GM23338 (cell line): ENCODE measurements at regions not wholly inside any gene's neighbourhood (a gene's known extent, or its start where the extent isn't known, plus 50 kb on each side); places are given as distances from the start of the nearest gene placed in this dataset.
A peak's percentile ranks its signal among the peaks of the same experiment; 100 is the strongest.

ENCODE experiments used
- ATAC-seq: fragments of 200-7000 bp; cut with Tn5 transposase; 3 replicates; pipeline ENCODE4 v1.9.1; 2020
- DNase-seq: peaks from one replicate; pipeline ENCODE4 v3.0.0-alpha.2; 2015; ENCODE audit warnings: low spot score
- H2AFZ ChIP-seq: fragments of 200-600 bp; sonication (generic); 2 replicates; pipeline ENCODE4 v1.8.0; 2016; ENCODE audit warnings: antibody characterized with exemption, mild to moderate bottlenecking, moderate library complexity
- H3F3A ChIP-seq: fragments of 200-600 bp; sonication (generic); replicated peaks from 2 replicates; pipeline ENCODE4 v1.8.0; 2017; ENCODE audit warnings: antibody characterized with exemption, mixed run types, low read depth
- H3K27ac ChIP-seq: fragments of 200-600 bp; sonication (generic); 2 replicates; pipeline ENCODE4 v1.6.1; 2016; ENCODE audit warnings: low read depth
- H3K27me3 ChIP-seq: fragments of 200-600 bp; sonication (generic); 2 replicates; pipeline ENCODE4 v1.8.0; 2016; ENCODE audit warnings: mild to moderate bottlenecking, mixed run types, moderate library complexity; ENCODE audit not compliant: insufficient read depth
- H3K36me3 ChIP-seq: fragments of 200-600 bp; sonication (generic); 2 replicates; pipeline ENCODE4 v1.8.0; 2016; ENCODE audit warnings: mild to moderate bottlenecking; ENCODE audit not compliant: insufficient read depth
- H3K4me1 ChIP-seq: fragments of 200-600 bp; sonication (generic); 2 replicates; pipeline ENCODE4 v1.8.0; 2016; ENCODE audit warnings: mild to moderate bottlenecking, moderate library complexity; ENCODE audit not compliant: insufficient read depth
- H3K4me2 ChIP-seq: fragments of 200-600 bp; sonication (generic); 2 replicates; pipeline ENCODE4 v1.7.1; 2017; ENCODE audit warnings: mixed run types
- H3K4me3 ChIP-seq: fragments of 200-600 bp; sonication (generic); 2 replicates; pipeline ENCODE4 v1.6.1; 2016; ENCODE audit warnings: mixed run types
- H3K79me2 ChIP-seq: fragments of 200-600 bp; sonication (generic); replicated peaks from 2 replicates; pipeline ENCODE4 v1.8.0; 2017; ENCODE audit warnings: mild to moderate bottlenecking; ENCODE audit not compliant: insufficient read depth
- H3K9me2 ChIP-seq: fragments of 200-600 bp; sonication (generic); 2 replicates; pipeline ENCODE4 v1.8.0; 2017; ENCODE audit not compliant: insufficient read depth
- H4K20me1 ChIP-seq: fragments of 200-600 bp; sonication (generic); replicated peaks from 2 replicates; pipeline ENCODE4 v1.8.0; 2017; ENCODE audit warnings: mild to moderate bottlenecking; ENCODE audit not compliant: insufficient read depth
- H3K27ac Mint-ChIP-seq: 2 replicates; pipeline ENCODE4 v1.8.0; 2020; ENCODE audit warnings: inconsistent platforms, mild to moderate bottlenecking, moderate library complexity, mixed read lengths
- H3K27me3 Mint-ChIP-seq: 3 replicates; pipeline ENCODE4 v1.8.0; 2022; ENCODE audit warnings: low read depth, mild to moderate bottlenecking, moderate library complexity, mixed read lengths, inconsistent platforms; ENCODE audit not compliant: insufficient read depth, poor library complexity
- H3K36me3 Mint-ChIP-seq: 3 replicates; pipeline ENCODE4 v1.8.0; 2021; ENCODE audit warnings: low read depth, mild to moderate bottlenecking, inconsistent platforms, moderate library complexity, mixed read lengths
- H3K4me1 Mint-ChIP-seq: 3 replicates; pipeline ENCODE4 v1.8.0; 2020; ENCODE audit warnings: mild to moderate bottlenecking, inconsistent platforms, mixed read lengths
- H3K4me3 Mint-ChIP-seq: 3 replicates; pipeline ENCODE4 v1.8.0; 2021; ENCODE audit warnings: moderate library complexity, mild to moderate bottlenecking, inconsistent platforms, mixed read lengths
- H3K9me3 Mint-ChIP-seq: 3 replicates; pipeline ENCODE4 v1.8.0; 2020; ENCODE audit warnings: moderate library complexity, mild to moderate bottlenecking, inconsistent platforms, mixed read lengths
- CREB1 ChIP-seq: fragments of 250-450 bp; sonication (Bioruptor Pico); IDR thresholded peaks from 2 replicates; pipeline ENCODE4 v1.5.0; 2020; ENCODE audit warnings: low read depth, mild to moderate bottlenecking, moderate library complexity
- CTCF ChIP-seq, 2 experiments: fragments of 200-600 bp in 1 of 2; sonication (generic) in 1 of 2; conservative IDR thresholded peaks; 2 replicates each; pipeline versions ENCODE4 v1.5.1 to v1.6.1; 2016 to 2017; ENCODE audit warnings: antibody characterized with exemption in 2 of 2, low read depth in 2 of 2, mild to moderate bottlenecking in 2 of 2, moderate library complexity in 1 of 2
- EZH2 ChIP-seq: fragments of 200-600 bp; sonication (generic); IDR thresholded peaks from one replicate; pipeline ENCODE4 v1.8.0; 2017; ENCODE audit warnings: antibody characterized with exemption, mild to moderate bottlenecking, low read depth; ENCODE audit not compliant: unreplicated experiment
- JUNB ChIP-seq: IDR thresholded peaks from one replicate; pipeline ENCODE4 v1.6.1; 2016; ENCODE audit warnings: antibody characterized with exemption; ENCODE audit not compliant: unreplicated experiment
- NANOG ChIP-seq: IDR thresholded peaks from 2 replicates; pipeline ENCODE4 v1.6.1; 2016; ENCODE audit warnings: antibody characterized with exemption, borderline replicate concordance
- POLR2AphosphoS5 ChIP-seq: IDR thresholded peaks from 2 replicates; pipeline ENCODE4 v1.6.1; 2016; ENCODE audit warnings: antibody characterized with exemption, low read depth
- STAT1 ChIP-seq: IDR thresholded peaks from one replicate; pipeline ENCODE4 v1.6.1; 2016; ENCODE audit warnings: antibody characterized with exemption; ENCODE audit not compliant: unreplicated experiment

- peaks cover 100% of the 10 kb centered on the region for H3K79me2 ChIP-seq
- H3K9me2 ChIP-seq = no peaks in the 10 kb centered on the region
- 0 out of 2 replicates have a peak, but pooled peaks cover 9% of the 10 kb centered on the region for H3F3A ChIP-seq
- peaks cover 32% of the 10 kb centered on the region for H3K36me3 ChIP-seq
- peaks cover 46% of the 10 kb centered on the region for H3K4me1 ChIP-seq
- no peaks in the 10 kb centered on the region for H3K27me3 ChIP-seq
- no peak for TF ChIP-seq NANOG
- TF ChIP-seq CTCF (conservative IDR thresholded peaks at IDR 0.05; ENCODE audit: low read depth in 2 of 2) = no peak
- no peak for TF ChIP-seq STAT1
- no peak for TF ChIP-seq EZH2
- no peak for TF ChIP-seq CREB1 (CRISPR knock-in tag)
- no peak overlapping the region for H3K4me3 ChIP-seq
- H3K27ac ChIP-seq = peak overlapping the region; percentile 15; the same call in 1 of the 2 replicates
- no peak overlapping the region for H3K27ac Mint-ChIP-seq
- peaks cover 3% of the 10 kb centered on the region for H3K27me3 Mint-ChIP-seq
- H3K4me1 Mint-ChIP-seq = peaks cover 65% of the 10 kb centered on the region
- H3K4me3 Mint-ChIP-seq = no peak overlapping the region
- no peaks in the 10 kb centered on the region; the same call in 2 of the 3 replicates for H3K9me3 Mint-ChIP-seq
- peaks cover 66% of the 10 kb centered on the region for H4K20me1 ChIP-seq
- no peak overlapping the region for H3K4me2 ChIP-seq
- ATAC-seq = peak; percentile 61
- DNase-seq = no peak
- peaks cover 78% of the 10 kb centered on the region for H3K36me3 Mint-ChIP-seq
- H2AFZ ChIP-seq = no peak overlapping the region
Observed at GRCh38 chr3:176310641-176311040, 886.6 kb downstream of the TBL1XR1 start.

DNA sequence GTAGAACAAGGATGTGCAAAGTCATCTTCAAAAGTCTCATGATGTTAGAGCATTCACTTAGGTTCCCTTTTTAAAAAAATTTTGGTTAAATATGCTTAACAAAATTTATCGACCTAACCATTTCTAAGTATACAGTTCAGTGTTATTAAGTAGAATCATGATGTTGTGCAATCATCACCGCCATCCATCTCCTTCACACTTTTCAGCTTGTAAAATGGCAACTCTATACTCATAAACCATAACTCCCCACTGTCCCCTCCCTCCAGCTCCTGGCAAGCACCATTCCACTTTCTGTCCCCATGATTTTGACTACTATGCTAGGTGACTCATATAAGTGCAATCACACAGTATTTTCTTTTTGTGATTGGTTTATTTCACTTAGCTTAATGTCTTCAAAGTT lies 895.0 kb downstream of the TBL1XR1 start:
- peaks cover 47% of the 10 kb centered on the region for H3K4me1 ChIP-seq
- no peaks in the 10 kb centered on the region for H3K9me2 ChIP-seq
- Mint-ChIP-seq H3K27ac (peak overlapping the region; percentile 70; the same call in 1 of the 2 replicates), H3K36me3 (peaks cover 15% of the 10 kb centered on the region; the same call in 2 of the 3 replicates), H3K27me3 (peaks cover 2% of the 10 kb centered on the region), H3K9me3 (no peaks in the 10 kb centered on the region), H3K4me1 (peaks cover 39% of the 10 kb centered on the region), H3K4me3 (no peak overlapping the region)
- H3K36me3 ChIP-seq = peaks cover 8% of the 10 kb centered on the region; the same call in 1 of the 2 replicates
- no peak for DNase-seq
- H3K27ac ChIP-seq = no peak overlapping the region
- H2AFZ ChIP-seq = no peak overlapping the region
- H3K79me2 ChIP-seq = peaks cover 59% of the 10 kb centered on the region
- peaks cover 5% of the 10 kb centered on the region; the same call in 1 of the 2 replicates for H3F3A ChIP-seq
- no peak for ATAC-seq
- TF ChIP-seq POLR2AphosphoS5 = peak; percentile 45; the same call in 1 of the 2 replicates
- TF ChIP-seq JUNB = no peak
- no peak overlapping the region for H3K4me2 ChIP-seq
- H3K4me3 ChIP-seq = no peak overlapping the region
- H3K27me3 ChIP-seq = no peaks in the 10 kb centered on the region
- H4K20me1 ChIP-seq = peaks cover 52% of the 10 kb centered on the region

DNA sequence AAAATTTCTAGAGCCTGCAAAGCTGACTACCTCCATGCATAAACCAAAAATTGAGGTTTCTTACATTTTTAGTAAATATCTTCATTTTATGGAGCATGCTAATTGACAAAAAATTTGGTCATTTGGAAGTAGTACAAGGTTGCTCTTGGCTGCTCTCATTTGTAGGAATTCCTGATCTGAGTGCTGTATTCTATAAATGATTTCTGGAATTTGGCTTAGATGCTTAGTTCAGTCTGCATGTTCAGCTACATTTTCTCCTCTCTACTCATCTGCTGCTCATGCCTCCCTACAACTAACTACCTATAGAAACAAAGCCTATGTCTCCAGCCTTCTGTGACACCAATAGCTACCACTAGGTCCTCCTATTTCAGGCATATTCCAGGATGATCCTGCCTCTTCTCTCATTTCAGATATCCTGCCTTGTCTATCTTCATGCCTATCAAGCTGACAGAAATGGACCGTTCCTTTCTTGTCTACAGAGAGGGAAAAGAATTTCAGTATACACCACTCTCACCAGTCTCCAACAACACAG lies 901.1 kb downstream of the TBL1XR1 start:
- H3K4me3 Mint-ChIP-seq = no peak overlapping the region
- Histone ChIP-seq H3K36me3 (no peaks in the 10 kb centered on the region; the same call in 1 of the 2 replicates), H3K27ac (no peak overlapping the region), H3K4me1 (peaks cover 45% of the 10 kb centered on the region), H3F3A (no peaks in the 10 kb centered on the region), H3K27me3 (no peaks in the 10 kb centered on the region), H2AFZ (no peak overlapping the region), H3K4me2 (0 out of 2 replicates have a peak overlapping the region, but pooled peaks have one; percentile 50), H3K4me3 (no peak overlapping the region), H4K20me1 (peaks cover 33% of the 10 kb centered on the region), H3K9me2 (no peaks in the 10 kb centered on the region), H3K79me2 (peaks cover 52% of the 10 kb centered on the region)
- peaks cover 3% of the 10 kb centered on the region for H3K27me3 Mint-ChIP-seq
- peaks cover 45% of the 10 kb centered on the region for H3K4me1 Mint-ChIP-seq
- no peaks in the 10 kb centered on the region; the same call in 2 of the 3 replicates for H3K9me3 Mint-ChIP-seq
- ATAC-seq (peak; percentile 80), DNase-seq (peak; percentile 40)
- no peak overlapping the region for H3K27ac Mint-ChIP-seq
- no peak for TF ChIP-seq EZH2
- peak; percentile 44; the same call in 1 of the 2 replicates for TF ChIP-seq POLR2AphosphoS5
- TF ChIP-seq CTCF (conservative IDR thresholded peaks at IDR 0.05; ENCODE audit: low read depth in 2 of 2) = peak in 1 of 2 experiments; percentile 29; a peak in 1 of 4 replicates
- H3K36me3 Mint-ChIP-seq = peaks cover 26% of the 10 kb centered on the region; the same call in 2 of the 3 replicates
